CD4-positive, CD25-positive, alpha-beta regulatory T cell (primary cell): ENCODE measurements at regions not wholly inside any gene's neighbourhood (a gene's known extent, or its start where the extent isn't known, plus 50 kb on each side); places are given as distances from the start of the nearest gene placed in this dataset.

Experiments used
- ATAC-seq, 2 donors: fragments of 150-1000 bp; cut with Tn5 transposase; one replicate each; pipeline ENCODE4 v1.10.0; 2021; ENCODE audit warnings: low read depth in 2 of 2, moderate number of reproducible peaks in 2 of 2, moderate library complexity in 1 of 2
- DNase-seq, 3 donors: peaks; one replicate each; pipeline versions ENCODE4 v3.0.0 to v3.0.0-alpha.2; 2012 to 2022; ENCODE audit warnings: mixed read lengths in 1 of 3
- H3K27ac ChIP-seq: one replicate; pipeline ENCODE4 v1.7.0; 2013; ENCODE audit warnings: mild to moderate bottlenecking, low read length; ENCODE audit not compliant: insufficient read depth, poor library complexity, severe bottlenecking
- H3K27me3 ChIP-seq: one replicate; pipeline ENCODE4 v1.7.0; 2013; ENCODE audit warnings: low read length; ENCODE audit not compliant: control insufficient read depth, insufficient read depth
- H3K36me3 ChIP-seq: one replicate; pipeline ENCODE4 v1.7.0; 2013; ENCODE audit warnings: mild to moderate bottlenecking, low read length, moderate library complexity; ENCODE audit not compliant: control insufficient read depth, insufficient read depth
- H3K4me1 ChIP-seq: 2 replicates; pipeline ENCODE4 v1.7.0; 2013; ENCODE audit warnings: mild to moderate bottlenecking, low read length; ENCODE audit not compliant: insufficient read depth, control insufficient read depth, poor library complexity, severe bottlenecking
- H3K4me3 ChIP-seq: one replicate; pipeline ENCODE4 v1.7.0; 2013; ENCODE audit warnings: low read depth, mild to moderate bottlenecking, low read length, moderate library complexity
- H3K9me3 ChIP-seq, 2 experiments: 1 replicate in 1 of 2; 2 replicates in 1 of 2; pipeline ENCODE4 v1.7.0; 2013; ENCODE audit warnings: low read length in 2 of 2, mild to moderate bottlenecking in 1 of 2, moderate library complexity in 1 of 2; ENCODE audit not compliant: control insufficient read depth in 2 of 2
- H3K27ac Mint-ChIP-seq, 3 donors: one replicate each; pipeline ENCODE4 v1.8.0; 2020 to 2022; ENCODE audit warnings: mild to moderate bottlenecking in 3 of 3, mixed read lengths in 3 of 3, moderate library complexity in 2 of 3
- H3K27me3 Mint-ChIP-seq: one replicate; pipeline ENCODE4 v1.8.0; 2022; ENCODE audit warnings: mild to moderate bottlenecking, mixed read lengths
- H3K36me3 Mint-ChIP-seq: one replicate; pipeline ENCODE4 v1.8.0; 2020; ENCODE audit warnings: mixed read lengths
- H3K4me1 Mint-ChIP-seq, 4 donors: one replicate each; pipeline ENCODE4 v1.8.0; 2020 to 2022; ENCODE audit warnings: mixed read lengths in 4 of 4, mild to moderate bottlenecking in 1 of 4
- H3K4me3 Mint-ChIP-seq, 4 donors: one replicate each; pipeline ENCODE4 v1.8.0; 2020 to 2022; ENCODE audit warnings: mild to moderate bottlenecking in 4 of 4, mixed read lengths in 4 of 4, moderate library complexity in 3 of 4
- H3K9me3 Mint-ChIP-seq, 7 donors: one replicate each; pipeline ENCODE4 v1.8.0; 2020 to 2022; ENCODE audit warnings: mixed read lengths in 7 of 7, mild to moderate bottlenecking in 3 of 7, moderate library complexity in 2 of 7

GRCh38 chr3:23003733-23004046 lies 199.4 kb upstream of the UBE2E2 start:
- Histone ChIP-seq H3K4me3 (no peak overlapping the region), H3K27ac (no peak overlapping the region), H3K36me3 (no peaks in the 10 kb centered on the region), H3K9me3 (no peaks in the 10 kb centered on the region), H3K27me3 (no peaks in the 10 kb centered on the region), H3K4me1 (no peaks in the 10 kb centered on the region)
- no peak overlapping the region for H3K27ac Mint-ChIP-seq
- no peaks in the 10 kb centered on the region for H3K36me3 Mint-ChIP-seq
- no peak for DNase-seq
- no peak for ATAC-seq
- no peaks in the 10 kb centered on the region for H3K4me1 Mint-ChIP-seq
- peaks cover 0 to 2% (median 0%) of the 10 kb centered on the region in 7 donors for H3K9me3 Mint-ChIP-seq
- H3K4me3 Mint-ChIP-seq: no peak overlapping the region
- H3K27me3 Mint-ChIP-seq: no peaks in the 10 kb centered on the region

GRCh38 chr3:23004971-23005370 lies 198.2 kb upstream of the UBE2E2 start:
- Histone ChIP-seq H3K27me3 (no peaks in the 10 kb centered on the region), H3K4me3 (no peak overlapping the region), H3K4me1 (no peaks in the 10 kb centered on the region), H3K27ac (no peak overlapping the region), H3K9me3 (no peaks in the 10 kb centered on the region), H3K36me3 (no peaks in the 10 kb centered on the region)
- no peaks in the 10 kb centered on the region for H3K4me1 Mint-ChIP-seq
- H3K36me3 Mint-ChIP-seq: no peaks in the 10 kb centered on the region
- no peak overlapping the region for H3K4me3 Mint-ChIP-seq
- no peaks in the 10 kb centered on the region for H3K27me3 Mint-ChIP-seq
- DNase-seq (no peak), ATAC-seq (no peak)
- peaks cover 0 to 2% (median 0%) of the 10 kb centered on the region in 7 donors for H3K9me3 Mint-ChIP-seq
- no peak overlapping the region for H3K27ac Mint-ChIP-seq

- H3K27me3 Mint-ChIP-seq: no peaks in the 10 kb centered on the region
- no peak overlapping the region for H3K27ac Mint-ChIP-seq
- no peaks in the 10 kb centered on the region for H3K4me1 Mint-ChIP-seq
- ATAC-seq (no peak), DNase-seq (no peak)
- H3K36me3 Mint-ChIP-seq: no peaks in the 10 kb centered on the region
- no peak overlapping the region for H3K27ac ChIP-seq
- H3K27me3 ChIP-seq: no peaks in the 10 kb centered on the region
- H3K4me3 ChIP-seq: no peak overlapping the region
- H3K4me1 ChIP-seq: no peaks in the 10 kb centered on the region
- H3K9me3 Mint-ChIP-seq: peaks cover 3 to 13% (median 6%) of the 10 kb centered on the region in 7 donors
- peaks cover 0 to 1% of the 10 kb centered on the region in 2 experiments for H3K9me3 ChIP-seq
- no peaks in the 10 kb centered on the region for H3K36me3 ChIP-seq
- H3K4me3 Mint-ChIP-seq: no peak overlapping the region
Observed at GRCh38 chr3:23017801-23018200, 185.3 kb upstream of the UBE2E2 start.

- Histone ChIP-seq H3K9me3 (peaks cover 0 to 1% of the 10 kb centered on the region in 2 experiments), H3K27ac (no peak overlapping the region), H3K4me3 (no peak overlapping the region), H3K36me3 (no peaks in the 10 kb centered on the region), H3K27me3 (no peaks in the 10 kb centered on the region), H3K4me1 (no peaks in the 10 kb centered on the region)
- no peak overlapping the region for H3K4me3 Mint-ChIP-seq
- DNase-seq (no peak), ATAC-seq (no peak)
- H3K36me3 Mint-ChIP-seq: no peaks in the 10 kb centered on the region
- H3K27me3 Mint-ChIP-seq: no peaks in the 10 kb centered on the region
- no peak overlapping the region for H3K27ac Mint-ChIP-seq
- no peaks in the 10 kb centered on the region for H3K4me1 Mint-ChIP-seq
- peaks cover 2 to 21% (median 6%) of the 10 kb centered on the region in 7 donors for H3K9me3 Mint-ChIP-seq
Observed at GRCh38 chr3:23019596-23020300, 183.4 kb upstream of the UBE2E2 start.

GRCh38 chr3:23028294-23028693 lies 174.8 kb upstream of the UBE2E2 start:
- no peaks in the 10 kb centered on the region for H3K4me1 ChIP-seq
- no peaks in the 10 kb centered on the region for H3K27me3 ChIP-seq
- H3K9me3 Mint-ChIP-seq: peaks cover 0 to 26% (median 12%) of the 10 kb centered on the region in 7 donors
- no peak overlapping the region for H3K27ac ChIP-seq
- H3K4me3 ChIP-seq: no peak overlapping the region
- DNase-seq: no peak
- no peaks in the 10 kb centered on the region for H3K27me3 Mint-ChIP-seq
- H3K9me3 ChIP-seq: no peaks in the 10 kb centered on the region
- no peak overlapping the region for H3K4me3 Mint-ChIP-seq
- no peak overlapping the region for H3K27ac Mint-ChIP-seq
- no peak for ATAC-seq
- H3K4me1 Mint-ChIP-seq: no peaks in the 10 kb centered on the region
- H3K36me3 Mint-ChIP-seq: no peaks in the 10 kb centered on the region
- H3K36me3 ChIP-seq: no peaks in the 10 kb centered on the region

- Mint-ChIP-seq H3K4me3 (no peak overlapping the region), H3K27ac (no peak overlapping the region), H3K27me3 (no peaks in the 10 kb centered on the region), H3K9me3 (peaks cover 0 to 29% (median 9%) of the 10 kb centered on the region in 7 donors), H3K4me1 (no peaks in the 10 kb centered on the region), H3K36me3 (no peaks in the 10 kb centered on the region)
- ATAC-seq (no peak), DNase-seq (no peak)
- no peaks in the 10 kb centered on the region for H3K27me3 ChIP-seq
- H3K4me3 ChIP-seq: no peak overlapping the region
- H3K27ac ChIP-seq: no peak overlapping the region
- H3K4me1 ChIP-seq: no peaks in the 10 kb centered on the region
- no peaks in the 10 kb centered on the region for H3K9me3 ChIP-seq
- no peaks in the 10 kb centered on the region for H3K36me3 ChIP-seq
Observed at GRCh38 chr3:23029001-23029400, 174.1 kb upstream of the UBE2E2 start.

GRCh38 chr3:23035927-23036640 lies 167.0 kb upstream of the UBE2E2 start:
- H3K4me3 Mint-ChIP-seq: peak overlapping the region in 1 of 4 donors; percentile 53
- peaks cover 0 to 5% of the 10 kb centered on the region in 2 experiments for H3K9me3 ChIP-seq
- H3K36me3 ChIP-seq: no peaks in the 10 kb centered on the region
- H3K4me1 Mint-ChIP-seq: peaks cover 0 to 16% (median 2%) of the 10 kb centered on the region in 4 donors
- H3K27me3 ChIP-seq: no peaks in the 10 kb centered on the region
- no peak overlapping the region for H3K4me3 ChIP-seq
- DNase-seq (peak in 2 of 3 donors; percentile 40 to 70), ATAC-seq (no peak)
- peaks cover 0 to 30% (median 7%) of the 10 kb centered on the region in 7 donors for H3K9me3 Mint-ChIP-seq
- no peaks in the 10 kb centered on the region for H3K4me1 ChIP-seq
- H3K27me3 Mint-ChIP-seq: no peaks in the 10 kb centered on the region
- no peaks in the 10 kb centered on the region for H3K36me3 Mint-ChIP-seq
- H3K27ac Mint-ChIP-seq: no peak overlapping the region
- H3K27ac ChIP-seq: no peak overlapping the region

GRCh38 chr3:23036728-23037127 lies 166.4 kb upstream of the UBE2E2 start:
- Histone ChIP-seq H3K27ac (no peak overlapping the region), H3K27me3 (no peaks in the 10 kb centered on the region), H3K9me3 (peaks cover 0 to 5% of the 10 kb centered on the region in 2 experiments), H3K4me3 (no peak overlapping the region), H3K4me1 (no peaks in the 10 kb centered on the region), H3K36me3 (no peaks in the 10 kb centered on the region)
- no peaks in the 10 kb centered on the region for H3K36me3 Mint-ChIP-seq
- no peak overlapping the region for H3K4me3 Mint-ChIP-seq
- no peaks in the 10 kb centered on the region for H3K27me3 Mint-ChIP-seq
- ATAC-seq: no peak
- peaks cover 0 to 23% (median 8%) of the 10 kb centered on the region in 7 donors for H3K9me3 Mint-ChIP-seq
- peaks cover 0 to 16% (median 2%) of the 10 kb centered on the region in 4 donors for H3K4me1 Mint-ChIP-seq
- DNase-seq: no peak
- no peak overlapping the region for H3K27ac Mint-ChIP-seq
